ENCODE measurements at regions not wholly inside any gene's neighbourhood (a gene's known extent, or its start where the extent isn't known, plus 50 kb on each side); places are given as distances from the start of the nearest gene placed in this dataset.
A peak's percentile ranks its signal among the peaks of the same experiment; 100 is the strongest.

- no peak for TF ChIP-seq MLLT10 (CRISPR knock-in tag; IDR thresholded peaks at IDR 0.05)
- 0 out of 2 replicates have a peak, but pooled peaks have one; percentile 32 for TF ChIP-seq MIXL1 (CRISPR knock-in tag; IDR thresholded peaks at IDR 0.05)
- TF ChIP-seq TFDP2 (CRISPR knock-in tag; IDR thresholded peaks at IDR 0.05): no peak
- TF ChIP-seq ZNF263 (CRISPR knock-in tag; IDR thresholded peaks at IDR 0.05): 0 out of 2 replicates have a peak, but pooled peaks have one; percentile 31
- TF ChIP-seq BORCS8-MEF2B (CRISPR knock-in tag; IDR thresholded peaks at IDR 0.05): no peak
- no peak for TF ChIP-seq ZNF639 (CRISPR knock-in tag; conservative IDR thresholded peaks at IDR 0.05)
- TF ChIP-seq ZNF574 (CRISPR knock-in tag; IDR thresholded peaks at IDR 0.05): no peak
- no peak for TF ChIP-seq ZNF296 (CRISPR knock-in tag; conservative IDR thresholded peaks at IDR 0.05)
- TF ChIP-seq MBD4 (IDR thresholded peaks at IDR 0.05; ENCODE audit: borderline replicate concordance, low read length): no peak
- no peak for TF ChIP-seq SIN3B (IDR thresholded peaks at IDR 0.05; ENCODE audit: low read length)
- no peak for TF ChIP-seq ZNF670 (CRISPR knock-in tag; IDR thresholded peaks at IDR 0.05; ENCODE audit: borderline replicate concordance)
- TF ChIP-seq PCBP1 (IDR thresholded peaks at IDR 0.05; ENCODE audit: borderline replicate concordance, low read depth, low read length): no peak
- TF ChIP-seq ZNF558 (CRISPR knock-in tag; IDR thresholded peaks at IDR 0.05; ENCODE audit: borderline replicate concordance): no peak
- peak; percentile 20 for TF ChIP-seq SKI (IDR thresholded peaks at IDR 0.05; ENCODE audit: partially characterized antibody)
- no peak for TF ChIP-seq MYC (CRISPR knock-in tag; IDR thresholded peaks at IDR 0.05; ENCODE audit: borderline replicate concordance)
- TF ChIP-seq SRF (IDR thresholded peaks at IDR 0.05; ENCODE audit: low read depth, low read length): no peak
- TF ChIP-seq ZNF414 (CRISPR knock-in tag; IDR thresholded peaks at IDR 0.05): no peak
- TF ChIP-seq ZNF264 (CRISPR knock-in tag; IDR thresholded peaks at IDR 0.05): no peak
Measured at GRCh38 chr5:1641560-1642166, 117.9 kb upstream of the LPCAT1 start (continued).

Measured in HepG2 (cell line).